ENCODE measurements at regions not wholly inside any gene's neighbourhood (a gene's known extent, or its start where the extent isn't known, plus 50 kb on each side); places are given as distances from the start of the nearest gene placed in this dataset.

DNA sequence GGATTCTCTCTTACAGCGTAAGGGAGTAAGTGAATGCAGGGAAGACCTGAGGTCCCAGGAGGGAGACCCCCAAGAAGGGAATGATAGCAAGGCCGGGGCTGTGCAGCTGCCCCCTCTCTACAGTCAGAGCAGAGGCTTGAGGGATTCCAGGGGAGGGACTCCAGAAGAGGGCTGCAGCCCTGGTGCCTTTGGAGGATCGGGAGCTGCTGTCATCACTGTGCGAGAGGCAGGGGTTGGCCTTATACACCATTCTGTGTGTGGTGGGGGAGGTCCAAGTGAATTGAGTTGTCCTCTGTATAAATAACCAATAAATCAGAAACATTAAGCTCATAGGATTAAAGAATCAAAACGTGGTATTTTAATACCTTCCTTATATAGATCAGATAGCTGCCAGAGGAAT is 114.9 kb downstream of the GLI2 start:
- no peaks in the 10 kb centered on the region for H3K36me3 ChIP-seq
- H3K9me3 ChIP-seq (ENCODE audit: low read depth), result no peaks in the 10 kb centered on the region
- H3K27ac ChIP-seq, result no peak overlapping the region
- no peak overlapping the region for H3K4me3 ChIP-seq
- no peaks in the 10 kb centered on the region for H3K27me3 ChIP-seq
- TF ChIP-seq, protein P1, sequence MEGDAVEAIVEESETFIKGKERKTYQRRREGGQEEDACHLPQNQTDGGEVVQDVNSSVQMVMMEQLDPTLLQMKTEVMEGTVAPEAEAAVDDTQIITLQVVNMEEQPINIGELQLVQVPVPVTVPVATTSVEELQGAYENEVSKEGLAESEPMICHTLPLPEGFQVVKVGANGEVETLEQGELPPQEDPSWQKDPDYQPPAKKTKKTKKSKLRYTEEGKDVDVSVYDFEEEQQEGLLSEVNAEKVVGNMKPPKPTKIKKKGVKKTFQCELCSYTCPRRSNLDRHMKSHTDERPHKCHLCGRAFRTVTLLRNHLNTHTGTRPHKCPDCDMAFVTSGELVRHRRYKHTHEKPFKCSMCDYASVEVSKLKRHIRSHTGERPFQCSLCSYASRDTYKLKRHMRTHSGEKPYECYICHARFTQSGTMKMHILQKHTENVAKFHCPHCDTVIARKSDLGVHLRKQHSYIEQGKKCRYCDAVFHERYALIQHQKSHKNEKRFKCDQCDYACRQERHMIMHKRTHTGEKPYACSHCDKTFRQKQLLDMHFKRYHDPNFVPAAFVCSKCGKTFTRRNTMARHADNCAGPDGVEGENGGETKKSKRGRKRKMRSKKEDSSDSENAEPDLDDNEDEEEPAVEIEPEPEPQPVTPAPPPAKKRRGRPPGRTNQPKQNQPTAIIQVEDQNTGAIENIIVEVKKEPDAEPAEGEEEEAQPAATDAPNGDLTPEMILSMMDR (IDR thresholded peaks at IDR 0.05; ENCODE audit: low read depth, low read length), result no peak
- DNase-seq (ENCODE audit: low read depth in 1 of 2, low spot score in 1 of 2), result peak in 1 of 2 donors; percentile 75
- H3K4me1 ChIP-seq (ENCODE audit: low read depth), result peaks cover 14% of the 10 kb centered on the region

DNA sequence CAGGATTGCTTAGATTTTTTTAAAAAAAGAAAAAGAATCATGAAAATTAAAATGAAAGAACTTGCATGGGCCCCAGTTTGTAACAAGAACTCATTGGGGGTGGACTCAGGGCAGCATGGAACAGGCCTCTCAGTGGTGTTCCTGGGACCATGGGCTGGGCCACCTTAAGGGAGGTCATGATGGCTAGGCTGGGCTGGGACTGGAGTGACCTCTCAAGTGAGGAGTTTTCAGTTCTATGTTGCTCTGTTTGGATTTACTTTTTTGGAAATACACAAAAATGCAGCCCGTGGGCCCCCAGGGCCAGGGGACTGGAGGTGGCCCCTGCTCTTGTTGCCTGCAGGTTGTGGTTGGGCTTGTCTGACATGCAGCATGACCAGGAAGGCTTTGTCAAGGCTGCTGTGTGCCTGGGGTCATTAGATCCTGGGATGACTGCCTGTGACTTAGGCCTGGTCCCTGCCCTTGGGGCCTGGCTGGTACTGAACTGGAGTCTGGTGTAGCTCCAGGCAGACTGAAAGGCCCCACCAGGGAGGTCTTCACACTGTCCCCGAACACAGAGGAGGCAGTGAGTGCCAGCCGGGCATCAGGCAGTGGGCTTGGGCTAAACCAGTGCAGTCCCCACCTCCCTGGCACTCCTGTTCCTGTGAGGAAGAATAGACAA is 115.6 kb downstream of the GLI2 start:
- TF ChIP-seq, protein P1 (IDR thresholded peaks at IDR 0.05; ENCODE audit: low read depth, low read length), result no peak
- Histone ChIP-seq H3K4me1 (ENCODE audit: low read depth) (peaks cover 19% of the 10 kb centered on the region), H3K4me3 (no peak overlapping the region), H3K9me3 (ENCODE audit: low read depth) (no peaks in the 10 kb centered on the region), H3K27ac (no peak overlapping the region), H3K36me3 (no peaks in the 10 kb centered on the region), H3K27me3 (no peaks in the 10 kb centered on the region)
- DNase-seq (ENCODE audit: low read depth in 1 of 2, low spot score in 1 of 2), result no peak

DNA sequence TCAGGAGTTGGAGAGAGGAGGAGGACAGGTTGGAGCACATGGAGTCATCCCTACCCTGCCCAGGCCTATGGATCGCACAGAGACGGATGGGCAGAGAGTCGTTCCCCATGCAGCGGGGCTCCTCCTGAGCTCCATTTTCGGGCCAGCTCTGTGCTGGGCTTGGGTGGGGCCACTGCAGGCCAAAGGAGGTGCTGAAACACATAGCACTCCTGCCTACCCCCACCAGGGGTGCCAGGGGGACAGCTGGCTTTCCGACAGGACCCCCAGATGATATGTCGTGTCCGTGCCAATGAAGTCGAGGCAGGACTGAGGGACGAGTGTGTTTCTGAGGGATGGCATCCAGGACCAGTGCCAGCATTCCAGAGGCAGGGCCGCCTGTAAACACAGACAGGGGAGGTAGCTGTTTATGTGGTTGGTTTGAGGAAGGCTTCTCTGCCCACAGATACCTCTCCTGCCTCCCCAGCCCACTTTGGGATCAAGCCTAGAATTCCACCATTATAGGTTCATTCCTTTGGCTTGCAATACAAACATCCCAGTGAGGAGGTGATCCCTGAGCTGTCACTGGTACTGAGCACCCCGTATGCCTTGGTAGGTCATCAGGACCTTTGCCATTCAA is 116.6 kb downstream of the GLI2 start:
- no peak overlapping the region for H3K4me3 ChIP-seq
- peaks cover 21% of the 10 kb centered on the region for H3K4me1 ChIP-seq (ENCODE audit: low read depth)
- H3K27ac ChIP-seq, result no peak overlapping the region
- H3K27me3 ChIP-seq, result no peaks in the 10 kb centered on the region
- DNase-seq (ENCODE audit: low read depth in 1 of 2, low spot score in 1 of 2), result no peak
- no peaks in the 10 kb centered on the region for H3K9me3 ChIP-seq (ENCODE audit: low read depth)
- H3K36me3 ChIP-seq, result no peaks in the 10 kb centered on the region
- TF ChIP-seq, protein P1 (IDR thresholded peaks at IDR 0.05; ENCODE audit: low read depth, low read length), result no peak

DNA sequence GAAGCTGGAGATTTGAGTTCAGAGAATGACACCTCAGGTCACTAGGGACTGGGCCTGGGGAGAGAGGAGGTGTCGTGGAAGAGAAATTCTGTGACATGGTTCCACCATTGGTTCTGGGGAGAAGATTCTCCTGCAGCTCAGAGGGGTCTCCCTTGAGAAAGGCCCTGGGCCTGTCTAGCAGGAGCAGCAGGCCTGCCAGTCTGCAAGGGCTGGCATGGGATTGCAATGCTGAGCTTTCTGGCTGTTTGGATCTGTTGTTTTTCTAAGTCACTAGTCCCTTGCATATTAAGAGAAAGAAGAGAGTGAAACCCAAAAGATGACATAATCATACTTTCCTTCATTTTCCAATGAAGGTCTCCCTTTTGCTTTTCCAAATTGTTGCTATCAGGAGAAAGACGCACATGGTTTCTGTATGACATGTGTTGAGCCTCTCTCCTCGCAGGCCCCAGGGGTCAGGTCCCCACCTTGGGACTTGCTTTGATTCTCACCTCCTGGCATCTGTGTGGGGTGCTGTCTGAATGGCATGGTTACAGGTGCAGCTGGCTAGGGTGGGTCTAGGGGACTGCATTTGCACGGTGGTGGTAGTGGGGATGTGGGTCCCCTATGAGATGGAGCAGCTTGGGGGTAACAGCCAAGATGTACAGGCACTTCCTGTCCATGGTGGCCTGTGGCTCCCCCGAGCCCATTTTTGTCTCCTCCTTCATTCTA is 117.8 kb downstream of the GLI2 start:
- H3K27ac ChIP-seq, result no peak overlapping the region
- TF ChIP-seq, protein P1 (IDR thresholded peaks at IDR 0.05; ENCODE audit: low read depth, low read length), result no peak
- no peak for DNase-seq (ENCODE audit: low read depth in 1 of 2, low spot score in 1 of 2)
- H3K36me3 ChIP-seq, result no peaks in the 10 kb centered on the region
- no peak overlapping the region for H3K4me3 ChIP-seq
- H3K9me3 ChIP-seq (ENCODE audit: low read depth), result no peaks in the 10 kb centered on the region
- H3K27me3 ChIP-seq, result no peaks in the 10 kb centered on the region
- H3K4me1 ChIP-seq (ENCODE audit: low read depth), result peaks cover 18% of the 10 kb centered on the region

DNA sequence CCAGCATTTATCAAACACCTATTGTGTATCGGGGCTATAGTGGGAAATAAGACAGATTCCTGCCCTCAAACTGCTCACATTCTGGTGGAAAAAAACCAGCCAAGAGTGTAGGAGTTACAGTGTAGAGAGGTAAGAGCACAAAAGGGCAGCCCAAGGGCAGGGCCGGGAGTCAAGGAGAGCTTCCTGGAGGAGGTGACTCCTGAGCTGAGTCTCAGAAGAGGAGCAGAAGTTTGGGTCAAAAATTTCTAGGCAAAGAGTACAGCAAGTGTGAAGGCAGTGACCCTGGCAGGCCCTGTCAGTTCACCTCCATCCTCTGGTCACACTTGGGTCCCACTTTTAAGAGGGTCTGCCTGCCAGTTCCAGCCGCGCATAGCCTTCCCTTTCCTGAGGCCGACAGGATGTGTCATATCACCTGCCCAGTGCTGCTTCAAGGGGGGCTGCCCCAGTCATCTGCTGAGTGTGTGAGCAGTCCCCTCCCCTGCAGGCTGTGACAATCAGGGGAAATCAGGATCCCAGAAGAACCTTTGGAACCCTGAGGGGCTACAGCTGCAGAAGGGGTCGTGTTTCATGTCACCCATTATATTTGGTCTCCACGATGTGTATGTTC is 118.4 kb downstream of the GLI2 start:
- no peaks in the 10 kb centered on the region for H3K36me3 ChIP-seq
- no peaks in the 10 kb centered on the region for H3K27me3 ChIP-seq
- peaks cover 22% of the 10 kb centered on the region for H3K4me1 ChIP-seq (ENCODE audit: low read depth)
- no peak for DNase-seq (ENCODE audit: low read depth in 1 of 2, low spot score in 1 of 2)
- H3K27ac ChIP-seq, result no peak overlapping the region
- no peaks in the 10 kb centered on the region for H3K9me3 ChIP-seq (ENCODE audit: low read depth)
- no peak overlapping the region for H3K4me3 ChIP-seq
- TF ChIP-seq, protein P1 (IDR thresholded peaks at IDR 0.05; ENCODE audit: low read depth, low read length), result no peak

Measured in cardiac muscle cell (in vitro differentiated cells and primary cell).